ENCODE measurements at regions not wholly inside any gene's neighbourhood (a gene's known extent, or its start where the extent isn't known, plus 50 kb on each side); places are given as distances from the start of the nearest gene placed in this dataset.

- no peak for TF ChIP-seq CTCF (IDR thresholded peaks at IDR 0.05; ENCODE audit: partially characterized antibody, unreplicated experiment)
- H3K27ac Mint-ChIP-seq (ENCODE audit: unreplicated experiment) = no peak overlapping the region
These were observed 123.6 kb upstream of the MMS22L start for GRCh38 chr6:97406633-97407032.

GRCh38 chr6:97411610-97412009 is 128.6 kb upstream of the MMS22L start:
- Mint-ChIP-seq H3K4me3 (ENCODE audit: unreplicated experiment) (no peak overlapping the region), H3K27ac (ENCODE audit: unreplicated experiment) (no peak overlapping the region), H3K9me3 (ENCODE audit: unreplicated experiment) (no peaks in the 10 kb centered on the region), H3K36me3 (ENCODE audit: unreplicated experiment) (no peaks in the 10 kb centered on the region), H3K27me3 (ENCODE audit: unreplicated experiment) (no peaks in the 10 kb centered on the region), H3K4me1 (ENCODE audit: low read depth, unreplicated experiment) (no peaks in the 10 kb centered on the region)
- no peak for DNase-seq
- no peak for TF ChIP-seq CTCF (IDR thresholded peaks at IDR 0.05; ENCODE audit: partially characterized antibody, unreplicated experiment)

More at GRCh38 chr6:97406633-97407032, 123.6 kb upstream of the MMS22L start:
- Mint-ChIP-seq H3K9me3 (ENCODE audit: unreplicated experiment) (no peaks in the 10 kb centered on the region), H3K36me3 (ENCODE audit: unreplicated experiment) (no peaks in the 10 kb centered on the region), H3K4me3 (ENCODE audit: unreplicated experiment) (no peak overlapping the region), H3K27me3 (ENCODE audit: unreplicated experiment) (no peaks in the 10 kb centered on the region), H3K4me1 (ENCODE audit: low read depth, unreplicated experiment) (no peaks in the 10 kb centered on the region)
- DNase-seq = no peak

GRCh38 chr6:97412511-97412910 is 129.5 kb upstream of the MMS22L start:
- Mint-ChIP-seq H3K4me1 (ENCODE audit: low read depth, unreplicated experiment) (no peaks in the 10 kb centered on the region), H3K9me3 (ENCODE audit: unreplicated experiment) (no peaks in the 10 kb centered on the region), H3K4me3 (ENCODE audit: unreplicated experiment) (no peak overlapping the region), H3K27me3 (ENCODE audit: unreplicated experiment) (no peaks in the 10 kb centered on the region), H3K27ac (ENCODE audit: unreplicated experiment) (no peak overlapping the region), H3K36me3 (ENCODE audit: unreplicated experiment) (no peaks in the 10 kb centered on the region)
- TF ChIP-seq CTCF (IDR thresholded peaks at IDR 0.05; ENCODE audit: partially characterized antibody, unreplicated experiment) = no peak
- DNase-seq = no peak

GRCh38 chr6:97422171-97422570 is 139.2 kb upstream of the MMS22L start:
- no peaks in the 10 kb centered on the region for H3K9me3 Mint-ChIP-seq (ENCODE audit: unreplicated experiment)
- peaks cover 4% of the 10 kb centered on the region for H3K4me1 Mint-ChIP-seq (ENCODE audit: low read depth, unreplicated experiment)
- H3K27ac Mint-ChIP-seq (ENCODE audit: unreplicated experiment) = no peak overlapping the region
- peaks cover 11% of the 10 kb centered on the region for H3K36me3 Mint-ChIP-seq (ENCODE audit: unreplicated experiment)
- no peak for TF ChIP-seq CTCF (IDR thresholded peaks at IDR 0.05; ENCODE audit: partially characterized antibody, unreplicated experiment)
- no peak for DNase-seq
- H3K27me3 Mint-ChIP-seq (ENCODE audit: unreplicated experiment) = peaks cover 5% of the 10 kb centered on the region
- H3K4me3 Mint-ChIP-seq (ENCODE audit: unreplicated experiment) = no peak overlapping the region

- no peak overlapping the region for H3K4me3 Mint-ChIP-seq (ENCODE audit: unreplicated experiment)
- H3K4me1 Mint-ChIP-seq (ENCODE audit: low read depth, unreplicated experiment) = peaks cover 4% of the 10 kb centered on the region
- peaks cover 5% of the 10 kb centered on the region for H3K27me3 Mint-ChIP-seq (ENCODE audit: unreplicated experiment)
- TF ChIP-seq CTCF (IDR thresholded peaks at IDR 0.05; ENCODE audit: partially characterized antibody, unreplicated experiment) = no peak
- DNase-seq = no peak
- no peak overlapping the region for H3K27ac Mint-ChIP-seq (ENCODE audit: unreplicated experiment)
- peaks cover 11% of the 10 kb centered on the region for H3K36me3 Mint-ChIP-seq (ENCODE audit: unreplicated experiment)
- no peaks in the 10 kb centered on the region for H3K9me3 Mint-ChIP-seq (ENCODE audit: unreplicated experiment)
These were observed 140.2 kb upstream of the MMS22L start for GRCh38 chr6:97423190-97423589.

Measured in glutamatergic neuron (in vitro differentiated cells).